HG02588 (cell line): ENCODE measurements at regions not wholly inside any gene's neighbourhood (a gene's known extent, or its start where the extent isn't known, plus 50 kb on each side); places are given as distances from the start of the nearest gene placed in this dataset.

Source experiments
- ATAC-seq: cut with Tn5 transposase; IDR thresholded peaks from one replicate; pipeline ENCODE4 v1.9.1; 2021; ENCODE audit warnings: mild to moderate bottlenecking, moderate library complexity; ENCODE audit not compliant: unreplicated experiment

- ATAC-seq: no peak
Observed at GRCh38 chr2:104040771-104041170, 813.1 kb upstream of the POU3F3 start.

- no peak for ATAC-seq
Observed at GRCh38 chr2:104041351-104041750, 812.6 kb upstream of the POU3F3 start.

GRCh38 chr2:104043864-104044263 is 810.1 kb upstream of the POU3F3 start:
- ATAC-seq: no peak

GRCh38 chr2:104045071-104045470 is 808.8 kb upstream of the POU3F3 start:
- no peak for ATAC-seq

GRCh38 chr2:104046466-104046865 is 807.4 kb upstream of the POU3F3 start:
- no peak for ATAC-seq

GRCh38 chr2:104047516-104047915 is 806.4 kb upstream of the POU3F3 start:
- ATAC-seq: no peak

- no peak for ATAC-seq
Observed at GRCh38 chr2:104049438-104049837, 804.5 kb upstream of the POU3F3 start.

- no peak for ATAC-seq
Observed at GRCh38 chr2:104049981-104050380, 803.9 kb upstream of the POU3F3 start.

GRCh38 chr2:104050656-104051242 is 803.2 kb upstream of the POU3F3 start:
- no peak for ATAC-seq

- ATAC-seq: no peak
Observed at GRCh38 chr2:104051766-104052165, 802.1 kb upstream of the POU3F3 start.

GRCh38 chr2:104052356-104052755 is 801.6 kb upstream of the POU3F3 start:
- ATAC-seq: no peak

GRCh38 chr2:104056451-104056850 is 797.5 kb upstream of the POU3F3 start:
- no peak for ATAC-seq

- ATAC-seq: no peak
Observed at GRCh38 chr2:104068665-104069064, 785.2 kb upstream of the POU3F3 start.

GRCh38 chr2:104077573-104077972 is 776.3 kb upstream of the POU3F3 start:
- no peak for ATAC-seq

- no peak for ATAC-seq
Observed at GRCh38 chr2:104078431-104079157, 775.3 kb upstream of the POU3F3 start.

- ATAC-seq: no peak
Observed at GRCh38 chr2:104088745-104089144, 765.2 kb upstream of the POU3F3 start.

GRCh38 chr2:104090407-104090806 is 763.5 kb upstream of the POU3F3 start:
- no peak for ATAC-seq

GRCh38 chr2:104091894-104092293 is 762.0 kb upstream of the POU3F3 start:
- no peak for ATAC-seq

GRCh38 chr2:104092886-104093285 is 761.0 kb upstream of the POU3F3 start:
- ATAC-seq: no peak

GRCh38 chr2:104102615-104103014 is 751.3 kb upstream of the POU3F3 start:
- no peak for ATAC-seq

GRCh38 chr2:104109356-104109755 is 744.6 kb upstream of the POU3F3 start:
- ATAC-seq: no peak

- no peak for ATAC-seq
Observed at GRCh38 chr2:104118889-104119288, 735.0 kb upstream of the POU3F3 start.

- no peak for ATAC-seq
Observed at GRCh38 chr2:104120171-104120570, 733.7 kb upstream of the POU3F3 start.
